ENCODE measurements at regions not wholly inside any gene's neighbourhood (a gene's known extent, or its start where the extent isn't known, plus 50 kb on each side); places are given as distances from the start of the nearest gene placed in this dataset.

DNA sequence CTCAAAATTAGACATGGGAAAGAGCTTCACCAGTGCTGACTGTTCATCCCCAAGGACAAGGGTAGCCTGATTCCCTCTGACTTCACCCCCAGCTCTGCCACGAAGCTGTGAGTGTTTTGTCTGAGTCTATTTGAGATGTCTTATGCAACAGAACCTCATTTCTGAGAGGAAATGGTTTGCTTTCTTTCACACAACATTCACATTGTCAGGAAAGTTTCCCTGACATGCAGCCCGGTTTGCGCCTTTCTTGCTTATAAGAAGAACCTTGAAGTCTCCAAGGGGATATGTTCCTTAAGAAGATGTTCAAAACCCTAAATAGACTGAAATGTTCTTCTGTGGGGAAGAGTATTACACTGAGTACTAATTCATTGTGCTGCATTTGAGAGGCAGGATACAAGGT, 300.5 kb upstream of the CCL2 start:
- TF ChIP-seq CTCF (IDR thresholded peaks at IDR 0.05; ENCODE audit: low read length) (no peak), EZH2 (optimal IDR thresholded peaks at IDR 0.05; ENCODE audit: low read depth, low read length) (no peak), EZH2phosphoT487 (IDR thresholded peaks at IDR 0.05; ENCODE audit: low read length) (no peak)

All from MM.1S (cell line).